Ishikawa (cell line): ENCODE measurements at regions not wholly inside any gene's neighbourhood (a gene's known extent, or its start where the extent isn't known, plus 50 kb on each side); places are given as distances from the start of the nearest gene placed in this dataset.

Source experiments
- CEBPB ChIP-seq: IDR thresholded peaks from 2 replicates; pipeline ENCODE4 v1.6.1; 2012
- CREB1 ChIP-seq: IDR thresholded peaks from 2 replicates; pipeline ENCODE4 v1.6.1; 2012; ENCODE audit warnings: low read depth
- EGR1 ChIP-seq: IDR thresholded peaks from 2 replicates; pipeline ENCODE4 v1.6.1; 2012
- EP300 ChIP-seq: IDR thresholded peaks from 2 replicates; pipeline ENCODE4 v1.6.1; 2012; ENCODE audit warnings: borderline replicate concordance
- FOXM1 ChIP-seq: IDR thresholded peaks from 2 replicates; pipeline ENCODE4 v1.6.1; 2012; ENCODE audit warnings: low read depth, borderline replicate concordance
- MAX ChIP-seq: IDR thresholded peaks from 2 replicates; pipeline ENCODE4 v1.6.1; 2012
- NFIC ChIP-seq: IDR thresholded peaks from 2 replicates; pipeline ENCODE4 v1.6.1; 2012
- RAD21 ChIP-seq: IDR thresholded peaks from 2 replicates; pipeline ENCODE4 v1.6.1; 2012; ENCODE audit warnings: low read depth
- REST ChIP-seq: IDR thresholded peaks from 2 replicates; pipeline ENCODE4 v1.6.1; 2012; ENCODE audit warnings: low read depth, mild to moderate bottlenecking
- TAF1 ChIP-seq: IDR thresholded peaks from 2 replicates; pipeline ENCODE4 v1.6.1; 2012; ENCODE audit warnings: low read depth, mild to moderate bottlenecking
- TCF12 ChIP-seq: IDR thresholded peaks from 2 replicates; pipeline ENCODE4 v1.6.1; 2012; ENCODE audit warnings: low read depth
- TEAD4 ChIP-seq: IDR thresholded peaks from 2 replicates; pipeline ENCODE4 v1.6.1; 2012
- USF1 ChIP-seq: IDR thresholded peaks from 2 replicates; pipeline ENCODE4 v1.6.1; 2012
- YY1 ChIP-seq: IDR thresholded peaks from 2 replicates; pipeline ENCODE4 v1.6.1; 2012; ENCODE audit warnings: low read depth
- ZBTB7A ChIP-seq: IDR thresholded peaks from 2 replicates; pipeline ENCODE4 v1.6.1; 2012; ENCODE audit warnings: low read depth

DNA sequence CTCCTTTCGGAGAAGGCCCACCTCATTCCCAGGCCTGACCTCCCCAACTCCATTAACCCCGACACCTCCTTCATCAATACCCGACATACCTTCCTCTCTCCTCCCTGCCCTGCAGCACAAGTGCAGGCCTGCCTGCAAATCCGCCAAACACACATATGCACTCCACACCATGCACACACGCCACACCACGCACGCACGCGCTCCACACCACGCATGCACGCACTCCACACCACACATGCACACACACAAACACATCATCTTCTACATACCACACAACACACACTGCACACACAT lies 629.6 kb downstream of the TBC1D22A start:
- TF ChIP-seq TAF1, result no peak
- no peak for TF ChIP-seq NFIC
- TF ChIP-seq CEBPB, result no peak
- no peak for TF ChIP-seq EGR1
- TF ChIP-seq TEAD4, result no peak
- TF ChIP-seq RAD21, result no peak
- TF ChIP-seq USF1, result no peak

GRCh38 chr22:47391169-47392053 lies 629.0 kb downstream of the TBC1D22A start:
- TF ChIP-seq CREB1 (no peak), NFIC (no peak), REST (no peak), USF1 (no peak), CEBPB (no peak), EGR1 (no peak), EP300 (no peak), RAD21 (no peak), ZBTB7A (no peak), FOXM1 (no peak), MAX (no peak), TCF12 (no peak), TEAD4 (no peak)

DNA sequence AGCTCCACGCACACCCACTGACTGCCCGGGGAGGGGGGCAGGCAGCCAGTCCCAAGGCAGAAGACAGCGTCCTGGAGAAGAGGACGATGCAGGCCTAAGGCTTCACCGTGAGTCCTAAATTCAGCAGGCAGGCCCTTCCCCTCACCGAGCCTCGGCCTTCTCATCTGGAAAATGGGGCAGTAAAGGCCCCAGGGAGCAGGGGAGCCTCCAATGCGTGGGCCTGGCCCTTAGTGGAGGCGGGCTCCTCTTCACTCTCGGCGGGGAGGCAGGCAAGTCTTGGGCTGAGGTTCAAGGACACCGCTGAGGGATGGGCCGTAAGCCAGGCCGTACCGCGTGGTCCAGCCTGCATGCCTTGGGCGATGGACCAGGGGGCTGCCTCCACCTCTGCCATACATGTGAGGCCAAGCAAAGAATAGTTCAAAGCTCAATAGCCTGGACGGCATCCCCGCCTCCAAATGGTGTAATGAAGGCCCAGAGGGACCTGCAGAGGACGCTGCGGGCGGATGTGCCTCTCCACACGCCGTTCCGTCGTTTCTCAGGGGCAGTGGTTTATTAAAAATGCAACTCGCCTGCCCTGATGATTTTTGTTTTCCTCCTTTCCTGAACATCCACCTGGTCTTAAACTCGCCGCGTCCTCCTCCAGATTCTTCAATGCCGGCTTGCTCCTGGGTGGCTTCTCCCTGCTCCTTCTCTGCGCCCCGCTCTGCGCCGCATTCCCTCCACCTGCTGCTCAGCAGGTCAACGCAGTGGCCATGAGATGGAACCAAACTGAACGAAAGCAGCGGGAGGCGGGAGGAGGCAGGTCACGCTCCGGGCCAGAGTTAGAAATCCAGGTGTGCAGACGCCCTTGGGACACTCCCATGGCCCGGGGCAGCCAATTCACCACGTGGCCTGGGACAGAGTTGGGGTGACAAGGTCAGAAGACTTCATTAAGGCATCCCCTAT lies 627.8 kb downstream of the TBC1D22A start:
- TF ChIP-seq CREB1, result no peak
- no peak for TF ChIP-seq EGR1
- no peak for TF ChIP-seq TEAD4
- no peak for TF ChIP-seq EP300
- no peak for TF ChIP-seq TAF1
- TF ChIP-seq ZBTB7A, result no peak
- TF ChIP-seq RAD21, result no peak

DNA sequence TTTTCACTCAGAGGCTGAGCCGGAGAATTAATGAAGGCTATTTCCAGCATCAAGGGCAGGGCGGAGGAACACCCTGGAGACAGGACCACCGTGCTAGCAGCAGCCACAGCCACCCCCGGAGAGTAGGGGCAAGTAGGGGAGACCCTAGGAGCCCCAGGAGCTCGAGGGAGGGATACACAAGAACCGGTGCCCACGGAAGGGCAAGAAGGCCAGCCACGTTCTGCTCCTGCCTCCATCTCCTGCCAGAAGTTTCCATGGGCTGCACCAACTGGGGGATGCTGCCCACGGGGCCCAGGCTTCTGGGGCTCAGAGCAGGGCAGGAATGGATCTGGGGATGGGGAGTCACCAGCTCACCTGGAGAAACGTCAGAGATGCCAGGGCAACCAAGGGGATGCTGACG lies 626.8 kb downstream of the TBC1D22A start:
- TF ChIP-seq EGR1 (no peak), RAD21 (no peak), EP300 (no peak), YY1 (no peak), USF1 (no peak), CREB1 (no peak), REST (no peak), TCF12 (no peak), ZBTB7A (no peak), NFIC (no peak), MAX (no peak), TEAD4 (no peak), FOXM1 (no peak), TAF1 (no peak), CEBPB (no peak)

GRCh38 chr22:47388778-47389177 lies 626.3 kb downstream of the TBC1D22A start:
- TF ChIP-seq EP300, result no peak
- TF ChIP-seq REST, result no peak
- TF ChIP-seq FOXM1, result no peak
- no peak for TF ChIP-seq MAX
- no peak for TF ChIP-seq EGR1
- no peak for TF ChIP-seq TCF12
- no peak for TF ChIP-seq CEBPB
- no peak for TF ChIP-seq YY1
- TF ChIP-seq RAD21, result no peak
- no peak for TF ChIP-seq ZBTB7A
- TF ChIP-seq CREB1, result no peak
- no peak for TF ChIP-seq USF1
- no peak for TF ChIP-seq NFIC
- no peak for TF ChIP-seq TAF1
- no peak for TF ChIP-seq TEAD4
